Suprapubic skin (tissue), 4 donors: ENCODE measurements at regions not wholly inside any gene's neighbourhood (a gene's known extent, or its start where the extent isn't known, plus 50 kb on each side); places are given as distances from the start of the nearest gene placed in this dataset.

ENCODE experiments used
- DNase-seq, 2 donors: peaks; one replicate each; pipeline ENCODE4 v3.0.0-alpha.2; 2019; ENCODE audit warnings: low spot score in 2 of 2
- H3K27ac ChIP-seq: fragments of 200-600 bp; sonication (generic); one replicate; pipeline ENCODE4 v1.5.1; 2019
- H3K27me3 ChIP-seq: fragments of 200-600 bp; sonication (generic); one replicate; pipeline ENCODE4 v1.5.1; 2019
- H3K36me3 ChIP-seq: fragments of 200-600 bp; sonication (generic); one replicate; pipeline ENCODE4 v1.5.1; 2019
- H3K4me1 ChIP-seq: fragments of 200-600 bp; sonication (generic); one replicate; pipeline ENCODE4 v1.5.1; 2019
- H3K4me3 ChIP-seq: fragments of 200-600 bp; sonication (generic); one replicate; pipeline ENCODE4 v1.5.1; 2019; ENCODE audit warnings: mild to moderate bottlenecking
- H3K9me3 ChIP-seq: fragments of 200-600 bp; sonication (generic); one replicate; pipeline ENCODE4 v1.5.1; 2019
- CTCF ChIP-seq, 2 donors: fragments of 200-600 bp in 1 of 2; fragments of 450-650 bp in 1 of 2; sonication (generic) in 1 of 2; IDR thresholded peaks; one replicate each; pipeline ENCODE4 v1.5.1; 2016 to 2019; ENCODE audit warnings: antibody characterized with exemption in 2 of 2, mild to moderate bottlenecking in 1 of 2, moderate library complexity in 1 of 2
- EP300 ChIP-seq: sonication (generic); formaldehyde crosslinking; IDR thresholded peaks from one replicate; pipeline ENCODE4 v1.6.1; 2017; ENCODE audit warnings: antibody characterized with exemption
- POLR2A ChIP-seq, 2 donors: fragments of 450-650 bp; IDR thresholded peaks; one replicate each; pipeline ENCODE4 v1.6.1; 2017; ENCODE audit warnings: antibody characterized with exemption in 2 of 2, mild to moderate bottlenecking in 2 of 2, moderate library complexity in 2 of 2
- POLR2AphosphoS5 ChIP-seq, 3 donors: sonication (generic); formaldehyde crosslinking; IDR thresholded peaks; one replicate each; pipeline ENCODE4 v1.6.1; 2017; ENCODE audit warnings: antibody characterized with exemption in 3 of 3
- WGBS: methylation state at CpG from one replicate; pipeline ENCODE4 v1.1.5; 2018; 5-methylcytosine and 5-hydroxymethylcytosine counted together

- Histone ChIP-seq H3K36me3 (no peaks in the 10 kb centered on the region), H3K9me3 (no peaks in the 10 kb centered on the region), H3K27ac (peak overlapping the region; percentile 73), H3K4me3 (no peak overlapping the region), H3K27me3 (peaks cover 10% of the 10 kb centered on the region), H3K4me1 (peaks cover 14% of the 10 kb centered on the region)
- TF ChIP-seq CTCF (IDR thresholded peaks at IDR 0.05), result no peak
- no peak for TF ChIP-seq EP300
- no peak for TF ChIP-seq POLR2AphosphoS5 (IDR thresholded peaks at IDR 0.05)
- TF ChIP-seq POLR2A (IDR thresholded peaks at IDR 0.05), result no peak
- DNase-seq, result no peak
- 44% methylated on average over 9 of the region's 9 CpGs for WGBS
Measured at GRCh38 chr6:1039191-1039590, 272.7 kb upstream of the FOXQ1 start.

- WGBS, result 60% methylated on average over 10 of the region's 10 CpGs
- Histone ChIP-seq H3K27me3 (no peaks in the 10 kb centered on the region), H3K4me1 (peaks cover 14% of the 10 kb centered on the region), H3K27ac (no peak overlapping the region), H3K36me3 (no peaks in the 10 kb centered on the region), H3K9me3 (no peaks in the 10 kb centered on the region), H3K4me3 (no peak overlapping the region)
- no peak for TF ChIP-seq POLR2A (IDR thresholded peaks at IDR 0.05)
- no peak for TF ChIP-seq EP300
- TF ChIP-seq POLR2AphosphoS5 (IDR thresholded peaks at IDR 0.05), result no peak
- TF ChIP-seq CTCF (IDR thresholded peaks at IDR 0.05), result no peak
- DNase-seq, result no peak
Measured at GRCh38 chr6:1037430-1038202, 274.3 kb upstream of the FOXQ1 start.

GRCh38 chr6:1035401-1035800 is 276.5 kb upstream of the FOXQ1 start:
- Histone ChIP-seq H3K27me3 (no peaks in the 10 kb centered on the region), H3K9me3 (no peaks in the 10 kb centered on the region), H3K4me1 (peaks cover 14% of the 10 kb centered on the region), H3K27ac (peak overlapping the region; percentile 45), H3K36me3 (no peaks in the 10 kb centered on the region), H3K4me3 (no peak overlapping the region)
- no peak for TF ChIP-seq POLR2A (IDR thresholded peaks at IDR 0.05)
- TF ChIP-seq CTCF (IDR thresholded peaks at IDR 0.05), result no peak
- no peak for TF ChIP-seq EP300
- no peak for TF ChIP-seq POLR2AphosphoS5 (IDR thresholded peaks at IDR 0.05)
- no peak for DNase-seq
- 53% methylated on average over 11 of the region's 11 CpGs for WGBS

GRCh38 chr6:1031720-1032119 is 280.2 kb upstream of the FOXQ1 start:
- no peaks in the 10 kb centered on the region for H3K27me3 ChIP-seq
- TF ChIP-seq CTCF (IDR thresholded peaks at IDR 0.05), result no peak
- no peak for TF ChIP-seq POLR2AphosphoS5 (IDR thresholded peaks at IDR 0.05)
- TF ChIP-seq EP300, result no peak
- no peak for TF ChIP-seq POLR2A (IDR thresholded peaks at IDR 0.05)
- WGBS, result 83% methylated on average over 2 of the region's 2 CpGs

GRCh38 chr6:1029141-1029540 is 282.8 kb upstream of the FOXQ1 start:
- peaks cover 8% of the 10 kb centered on the region for H3K4me1 ChIP-seq
- no peak overlapping the region for H3K27ac ChIP-seq
- no peaks in the 10 kb centered on the region for H3K9me3 ChIP-seq
- no peaks in the 10 kb centered on the region for H3K36me3 ChIP-seq
- TF ChIP-seq EP300 (no peak), POLR2AphosphoS5 (IDR thresholded peaks at IDR 0.05) (no peak), POLR2A (IDR thresholded peaks at IDR 0.05) (no peak), CTCF (IDR thresholded peaks at IDR 0.05) (no peak)
- H3K4me3 ChIP-seq, result no peak overlapping the region
- 82% methylated on average over 5 of the region's 5 CpGs for WGBS
- no peaks in the 10 kb centered on the region for H3K27me3 ChIP-seq
- DNase-seq, result peak in 1 of 2 donors; percentile 26

More at GRCh38 chr6:1031720-1032119, 280.2 kb upstream of the FOXQ1 start:
- Histone ChIP-seq H3K4me3 (no peak overlapping the region), H3K27ac (no peak overlapping the region), H3K4me1 (no peaks in the 10 kb centered on the region), H3K9me3 (no peaks in the 10 kb centered on the region), H3K36me3 (no peaks in the 10 kb centered on the region)
- DNase-seq, result no peak
